IPS-18a (cell line): ENCODE measurements at regions not wholly inside any gene's neighbourhood (a gene's known extent, or its start where the extent isn't known, plus 50 kb on each side); places are given as distances from the start of the nearest gene placed in this dataset.
"Not testable (repeated sequence)": the region's sequence is repeated elsewhere in the genome, so short reads cannot be mapped to it uniquely, and the experiment has no call there.

ENCODE experiments used
- H3K27ac ChIP-seq: one replicate; pipeline ENCODE4 v1.5.1; 2013; ENCODE audit warnings: low read length
- H3K27me3 ChIP-seq: one replicate; pipeline ENCODE4 v1.6.1; 2013; ENCODE audit warnings: mild to moderate bottlenecking, low read length; ENCODE audit not compliant: control insufficient read depth, insufficient read depth
- H3K36me3 ChIP-seq: one replicate; pipeline ENCODE4 v1.6.1; 2013; ENCODE audit warnings: low read depth, low read length; ENCODE audit not compliant: control insufficient read depth
- H3K4me1 ChIP-seq: one replicate; pipeline ENCODE4 v1.6.1; 2013; ENCODE audit warnings: low read depth, low read length; ENCODE audit not compliant: control insufficient read depth
- H3K4me3 ChIP-seq: one replicate; pipeline ENCODE4 v1.5.1; 2013; ENCODE audit warnings: low read length
- H3K9ac ChIP-seq: one replicate; pipeline ENCODE4 v1.6.1; 2013; ENCODE audit warnings: mild to moderate bottlenecking, low read length, moderate library complexity
- H3K9me3 ChIP-seq: one replicate; pipeline ENCODE4 v1.6.1; 2013; ENCODE audit warnings: low read depth, low read length; ENCODE audit not compliant: control insufficient read depth

GRCh38 chr9:38130724-38131123 lies 61.7 kb upstream of the SHB start:
- no peaks in the 10 kb centered on the region for H3K36me3 ChIP-seq
- no peak overlapping the region for H3K9ac ChIP-seq
- H3K27ac ChIP-seq: no peak overlapping the region
- H3K4me1 ChIP-seq: peaks cover 9% of the 10 kb centered on the region
- H3K9me3 ChIP-seq: no peaks in the 10 kb centered on the region
- H3K27me3 ChIP-seq: no peaks in the 10 kb centered on the region
- H3K4me3 ChIP-seq: no peak overlapping the region

GRCh38 chr9:38129366-38129765 lies 60.3 kb upstream of the SHB start:
- Histone ChIP-seq H3K9ac (no peak overlapping the region), H3K36me3 (no peaks in the 10 kb centered on the region), H3K4me1 (peaks cover under 1% of the 10 kb centered on the region), H3K9me3 (no peaks in the 10 kb centered on the region), H3K27ac (no peak overlapping the region), H3K4me3 (no peak overlapping the region), H3K27me3 (no peaks in the 10 kb centered on the region)

DNA sequence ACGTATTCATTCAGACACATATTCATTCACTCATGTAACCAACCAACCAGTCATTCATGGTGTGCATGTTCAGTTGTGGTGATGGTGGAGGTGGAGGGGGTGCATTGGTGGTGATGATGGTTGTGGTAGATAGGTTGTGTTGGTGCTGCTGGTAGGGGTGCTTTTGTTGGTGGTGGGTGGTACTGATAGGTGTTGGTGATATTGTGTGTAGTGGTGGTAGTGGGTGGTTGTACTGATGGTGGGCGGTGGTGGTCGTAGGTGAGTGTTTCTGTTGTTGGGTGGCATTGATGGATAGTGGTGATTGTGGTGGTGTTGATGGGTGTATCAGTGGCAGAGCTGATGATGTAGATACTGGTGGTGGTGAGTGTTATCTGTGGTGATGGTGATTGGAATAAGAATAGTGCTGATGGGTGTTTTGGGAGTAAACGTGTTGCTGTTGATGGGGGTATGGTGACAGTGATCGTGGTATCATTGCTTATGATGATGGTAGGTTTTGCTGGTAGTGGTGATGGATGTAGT lies 59.8 kb upstream of the SHB start:
- Histone ChIP-seq H3K4me1 (no peaks in the 10 kb centered on the region), H3K36me3 (no peaks in the 10 kb centered on the region), H3K9ac (no peak overlapping the region), H3K4me3 (no peak overlapping the region), H3K27ac (no peak overlapping the region), H3K9me3 (no peaks in the 10 kb centered on the region), H3K27me3 (no peaks in the 10 kb centered on the region)

- Histone ChIP-seq H3K9ac (no peak overlapping the region), H3K4me1 (no peaks in the 10 kb centered on the region), H3K27me3 (no peaks in the 10 kb centered on the region)
Measured at GRCh38 chr9:38127271-38127839, 58.3 kb upstream of the SHB start.

GRCh38 chr9:38126730-38127129 lies 57.7 kb upstream of the SHB start:
- Histone ChIP-seq H3K36me3 (no peaks in the 10 kb centered on the region), H3K27me3 (no peaks in the 10 kb centered on the region), H3K9ac (no peak overlapping the region), H3K4me1 (no peaks in the 10 kb centered on the region), H3K27ac (no peak overlapping the region), H3K9me3 (no peaks in the 10 kb centered on the region), H3K4me3 (no peak overlapping the region)

More at GRCh38 chr9:38127271-38127839, 58.3 kb upstream of the SHB start:
- no peak overlapping the region for H3K27ac ChIP-seq
- H3K36me3 ChIP-seq: no peaks in the 10 kb centered on the region
- no peaks in the 10 kb centered on the region for H3K9me3 ChIP-seq
- no peak overlapping the region for H3K4me3 ChIP-seq

DNA sequence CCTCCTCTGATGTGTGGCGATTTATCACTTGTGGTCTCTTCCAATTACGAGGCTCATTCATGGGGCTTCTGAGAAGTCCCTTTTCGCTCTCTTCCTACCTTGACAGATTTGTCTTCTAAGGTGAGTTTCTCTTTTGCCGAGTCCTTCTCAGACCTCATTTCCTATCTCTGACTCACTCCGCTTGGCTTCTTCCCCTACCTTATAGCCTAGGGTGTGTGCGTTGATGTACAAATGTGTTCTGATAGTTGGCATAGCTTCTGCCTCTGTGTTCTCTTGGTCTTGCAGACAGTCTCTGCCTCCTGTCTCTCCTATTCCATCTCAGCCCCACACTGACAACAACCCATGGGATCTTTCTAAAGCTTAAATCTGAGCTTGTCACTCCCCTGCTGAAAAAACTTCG lies 56.9 kb upstream of the SHB start:
- Histone ChIP-seq H3K27ac (no peak overlapping the region), H3K9me3 (no peaks in the 10 kb centered on the region), H3K36me3 (no peaks in the 10 kb centered on the region), H3K4me1 (no peaks in the 10 kb centered on the region), H3K9ac (no peak overlapping the region), H3K27me3 (no peaks in the 10 kb centered on the region), H3K4me3 (no peak overlapping the region)

DNA sequence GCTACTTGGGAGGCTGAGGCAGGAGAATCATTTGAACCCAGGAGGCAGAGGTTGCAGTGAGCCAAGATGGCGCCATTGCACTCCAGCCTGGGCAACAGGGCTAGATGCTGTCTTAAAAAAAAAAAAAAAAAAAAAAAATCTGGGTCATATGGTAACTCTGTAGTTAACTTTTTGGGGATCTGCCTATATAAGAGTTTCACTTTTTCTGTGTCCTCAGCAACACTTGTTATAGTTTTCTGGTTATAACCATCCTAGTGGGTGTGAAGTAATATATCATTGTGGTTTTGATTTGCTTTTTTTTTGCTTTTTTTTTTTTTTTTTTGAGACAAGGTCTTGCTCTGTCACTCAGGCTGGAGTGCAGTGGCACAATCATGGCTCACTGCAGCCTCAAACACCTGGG lies 54.3 kb upstream of the SHB start:
- not testable (repeated sequence) for H3K4me1 ChIP-seq, H3K9me3 ChIP-seq, H3K27me3 ChIP-seq, H3K4me3 ChIP-seq, H3K36me3 ChIP-seq, H3K9ac ChIP-seq, H3K27ac ChIP-seq

GRCh38 chr9:38120961-38121360 lies 51.9 kb upstream of the SHB start:
- H3K27ac ChIP-seq: no peak overlapping the region
- no peak overlapping the region for H3K4me3 ChIP-seq
- no peaks in the 10 kb centered on the region for H3K4me1 ChIP-seq
- H3K9ac ChIP-seq: no peak overlapping the region
- no peaks in the 10 kb centered on the region for H3K36me3 ChIP-seq
- no peaks in the 10 kb centered on the region for H3K27me3 ChIP-seq
- no peaks in the 10 kb centered on the region for H3K9me3 ChIP-seq

- no peaks in the 10 kb centered on the region for H3K27me3 ChIP-seq
- H3K9me3 ChIP-seq: no peaks in the 10 kb centered on the region
- no peak overlapping the region for H3K4me3 ChIP-seq
- no peak overlapping the region for H3K9ac ChIP-seq
- no peaks in the 10 kb centered on the region for H3K36me3 ChIP-seq
- H3K27ac ChIP-seq: no peak overlapping the region
- H3K4me1 ChIP-seq: no peaks in the 10 kb centered on the region
Measured at GRCh38 chr9:38119560-38120236, 50.7 kb upstream of the SHB start.

- Histone ChIP-seq H3K9ac (no peak overlapping the region), H3K27ac (no peak overlapping the region), H3K36me3 (no peaks in the 10 kb centered on the region), H3K4me3 (no peak overlapping the region), H3K4me1 (no peaks in the 10 kb centered on the region), H3K27me3 (no peaks in the 10 kb centered on the region), H3K9me3 (no peaks in the 10 kb centered on the region)
Measured at GRCh38 chr9:38118862-38119438, 49.9 kb upstream of the SHB start.
